ENCODE measurements at regions not wholly inside any gene's neighbourhood (a gene's known extent, or its start where the extent isn't known, plus 50 kb on each side); places are given as distances from the start of the nearest gene placed in this dataset.

DNA sequence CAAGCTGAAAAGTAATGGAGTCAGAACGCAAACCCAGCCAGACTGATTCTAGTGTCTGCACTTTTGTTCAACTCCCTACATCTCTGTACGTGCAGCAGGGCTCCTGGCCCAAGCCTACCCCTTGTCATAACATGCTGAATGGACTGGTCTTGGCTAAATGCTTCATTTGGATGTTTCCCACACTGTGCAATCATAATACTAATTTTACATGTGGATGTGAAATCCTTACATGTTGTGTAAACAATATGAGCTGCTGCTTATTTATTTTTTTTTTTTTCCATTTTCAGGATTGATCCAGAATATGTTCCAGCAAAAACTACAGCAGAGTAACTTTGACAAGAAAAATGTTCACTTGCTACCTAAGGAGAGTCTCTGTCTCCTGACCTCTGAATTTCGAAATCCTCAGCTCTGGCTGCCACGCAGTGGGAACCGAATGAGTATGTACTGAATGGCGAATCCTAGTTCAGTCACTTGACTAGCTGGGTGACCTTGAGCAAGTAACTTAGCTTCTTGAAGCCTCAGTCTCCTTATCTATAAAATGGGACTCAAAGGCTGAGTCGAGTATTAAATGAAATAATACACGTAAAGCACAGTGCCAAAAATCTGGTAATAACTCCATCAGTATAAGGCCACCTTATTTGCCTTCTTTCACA is 133.4 kb downstream of the EHF start:
- TF ChIP-seq FOXP2 (optimal IDR thresholded peaks at IDR 0.05; ENCODE audit: borderline replicate concordance, extremely low read depth, extremely low read length, insufficient read depth) (no peak), POLR2AphosphoS5 (IDR thresholded peaks at IDR 0.05; ENCODE audit: low read depth, low read length) (no peak), TAF1 (IDR thresholded peaks at IDR 0.05; ENCODE audit: borderline replicate concordance, insufficient read depth, low read length) (no peak), SIN3A (IDR thresholded peaks at IDR 0.05; ENCODE audit: borderline replicate concordance, insufficient read depth, low read length) (no peak)
- TF ChIP-seq, protein P1, sequence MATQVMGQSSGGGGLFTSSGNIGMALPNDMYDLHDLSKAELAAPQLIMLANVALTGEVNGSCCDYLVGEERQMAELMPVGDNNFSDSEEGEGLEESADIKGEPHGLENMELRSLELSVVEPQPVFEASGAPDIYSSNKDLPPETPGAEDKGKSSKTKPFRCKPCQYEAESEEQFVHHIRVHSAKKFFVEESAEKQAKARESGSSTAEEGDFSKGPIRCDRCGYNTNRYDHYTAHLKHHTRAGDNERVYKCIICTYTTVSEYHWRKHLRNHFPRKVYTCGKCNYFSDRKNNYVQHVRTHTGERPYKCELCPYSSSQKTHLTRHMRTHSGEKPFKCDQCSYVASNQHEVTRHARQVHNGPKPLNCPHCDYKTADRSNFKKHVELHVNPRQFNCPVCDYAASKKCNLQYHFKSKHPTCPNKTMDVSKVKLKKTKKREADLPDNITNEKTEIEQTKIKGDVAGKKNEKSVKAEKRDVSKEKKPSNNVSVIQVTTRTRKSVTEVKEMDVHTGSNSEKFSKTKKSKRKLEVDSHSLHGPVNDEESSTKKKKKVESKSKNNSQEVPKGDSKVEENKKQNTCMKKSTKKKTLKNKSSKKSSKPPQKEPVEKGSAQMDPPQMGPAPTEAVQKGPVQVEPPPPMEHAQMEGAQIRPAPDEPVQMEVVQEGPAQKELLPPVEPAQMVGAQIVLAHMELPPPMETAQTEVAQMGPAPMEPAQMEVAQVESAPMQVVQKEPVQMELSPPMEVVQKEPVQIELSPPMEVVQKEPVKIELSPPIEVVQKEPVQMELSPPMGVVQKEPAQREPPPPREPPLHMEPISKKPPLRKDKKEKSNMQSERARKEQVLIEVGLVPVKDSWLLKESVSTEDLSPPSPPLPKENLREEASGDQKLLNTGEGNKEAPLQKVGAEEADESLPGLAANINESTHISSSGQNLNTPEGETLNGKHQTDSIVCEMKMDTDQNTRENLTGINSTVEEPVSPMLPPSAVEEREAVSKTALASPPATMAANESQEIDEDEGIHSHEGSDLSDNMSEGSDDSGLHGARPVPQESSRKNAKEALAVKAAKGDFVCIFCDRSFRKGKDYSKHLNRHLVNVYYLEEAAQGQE (IDR thresholded peaks at IDR 0.05; ENCODE audit: insufficient read depth in 1 of 2, low read depth in 2 of 2, low read length in 2 of 2): no peak

DNA sequence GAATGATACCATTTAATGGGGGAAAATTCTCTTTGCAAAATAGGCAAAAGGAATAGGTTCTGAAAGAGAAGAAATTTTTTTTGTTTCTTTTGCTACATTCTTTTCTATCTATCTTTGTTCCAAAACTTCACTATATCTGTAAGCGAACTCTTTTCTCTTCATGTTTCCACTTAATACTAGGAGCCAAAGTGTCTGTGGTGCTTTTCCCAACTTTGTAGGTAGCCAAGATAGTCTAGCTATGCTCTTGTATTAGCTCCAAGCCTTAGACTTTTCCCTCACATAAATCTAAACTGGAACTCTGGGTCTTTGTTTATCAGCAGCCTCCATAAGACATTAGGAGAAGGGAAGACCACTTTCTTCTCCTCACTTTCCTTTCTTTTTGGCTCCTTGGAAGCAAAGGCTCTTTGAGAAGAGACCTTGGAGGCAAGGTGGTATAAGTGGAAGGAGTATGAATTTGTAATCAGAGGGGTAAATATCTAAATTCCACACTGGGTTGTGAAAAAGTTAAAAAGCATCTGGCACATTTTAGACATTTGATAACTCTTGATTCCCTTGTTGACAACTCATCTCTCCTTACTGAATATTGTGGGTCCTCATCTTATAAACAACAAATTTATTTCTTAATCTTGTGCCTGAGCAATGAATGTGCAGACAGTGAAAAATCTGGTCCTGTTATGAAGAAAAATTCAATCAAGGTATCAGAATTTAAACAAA is 130.0 kb downstream of the EHF start:
- TF ChIP-seq POLR2AphosphoS5 (IDR thresholded peaks at IDR 0.05; ENCODE audit: low read depth, low read length): no peak
- TF ChIP-seq TAF1 (IDR thresholded peaks at IDR 0.05; ENCODE audit: borderline replicate concordance, insufficient read depth, low read length): no peak
- no peak for TF ChIP-seq SIN3A (IDR thresholded peaks at IDR 0.05; ENCODE audit: borderline replicate concordance, insufficient read depth, low read length)
- TF ChIP-seq, protein P1 (IDR thresholded peaks at IDR 0.05; ENCODE audit: insufficient read depth in 1 of 2, low read depth in 2 of 2, low read length in 2 of 2): no peak
- TF ChIP-seq FOXP2 (optimal IDR thresholded peaks at IDR 0.05; ENCODE audit: borderline replicate concordance, extremely low read depth, extremely low read length, insufficient read depth): no peak

DNA sequence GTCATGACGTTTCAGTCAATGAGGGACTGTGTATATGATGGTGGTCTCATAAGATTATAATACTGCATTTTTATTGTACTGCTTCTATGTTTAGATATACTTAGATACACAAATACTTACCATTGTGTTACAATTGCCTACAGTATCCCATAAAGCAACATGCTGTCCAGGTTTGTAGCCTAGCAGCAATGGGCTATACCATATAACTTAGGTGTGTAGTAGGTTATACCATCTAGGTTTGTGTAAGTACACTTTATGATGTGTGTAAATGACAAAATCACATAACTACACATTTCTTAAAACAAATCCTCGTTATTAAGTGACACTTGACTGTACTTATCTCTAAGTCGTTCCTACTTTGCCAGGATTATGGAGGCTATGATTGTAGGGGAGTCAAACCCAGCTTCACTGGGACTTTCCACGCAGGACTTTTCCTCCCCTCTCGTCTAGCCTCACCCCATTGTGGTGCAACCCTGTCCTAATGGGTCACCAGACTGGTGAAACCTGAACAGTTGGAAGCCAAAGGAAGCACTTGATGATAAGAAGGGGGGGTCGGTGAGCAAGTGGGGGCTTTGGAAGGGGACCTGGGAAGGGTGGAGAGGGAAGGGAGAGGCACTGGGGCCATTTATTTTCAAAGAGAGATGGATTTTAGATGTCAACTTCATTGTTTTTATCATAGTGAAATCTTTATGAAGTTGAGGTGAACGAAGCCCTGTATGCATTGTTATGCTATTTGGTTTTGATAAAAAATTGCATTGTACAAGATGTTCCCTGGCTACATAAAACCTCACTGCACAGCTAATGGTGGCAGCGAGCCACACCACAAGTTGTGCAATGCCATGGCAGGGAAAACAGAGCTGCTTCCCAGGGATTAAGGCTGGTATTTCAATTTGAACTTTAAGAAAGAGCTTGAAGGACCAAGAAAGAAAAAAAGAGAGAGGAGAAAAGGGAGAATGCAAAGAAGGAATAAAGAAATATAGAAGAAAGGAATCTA is 129.1 kb downstream of the EHF start:
- TF ChIP-seq, protein P1 (IDR thresholded peaks at IDR 0.05; ENCODE audit: insufficient read depth in 1 of 2, low read depth in 2 of 2, low read length in 2 of 2): no peak
- TF ChIP-seq POLR2AphosphoS5 (IDR thresholded peaks at IDR 0.05; ENCODE audit: low read depth, low read length): no peak
- no peak for TF ChIP-seq TAF1 (IDR thresholded peaks at IDR 0.05; ENCODE audit: borderline replicate concordance, insufficient read depth, low read length)
- no peak for TF ChIP-seq FOXP2 (optimal IDR thresholded peaks at IDR 0.05; ENCODE audit: borderline replicate concordance, extremely low read depth, extremely low read length, insufficient read depth)

DNA sequence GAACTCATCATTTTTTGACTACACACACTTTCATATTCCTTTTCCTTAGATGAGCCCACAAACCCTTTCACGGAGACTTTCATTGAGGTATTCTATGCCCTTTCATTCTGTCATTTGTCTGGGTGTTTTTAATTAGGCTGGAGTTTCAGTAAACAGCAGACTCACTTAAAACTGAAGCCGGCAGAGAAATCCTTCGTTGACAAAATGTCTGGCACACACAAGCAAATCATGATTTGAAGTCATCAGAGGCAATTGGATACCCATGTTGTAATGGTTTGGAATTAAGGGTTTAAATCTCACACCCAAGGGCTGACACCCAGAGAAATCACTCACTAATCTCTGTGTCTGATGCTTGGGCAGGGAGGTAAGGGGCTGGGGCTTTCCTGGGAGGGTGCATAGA is 127.1 kb downstream of the EHF start:
- TF ChIP-seq, protein P1 (IDR thresholded peaks at IDR 0.05; ENCODE audit: insufficient read depth in 1 of 2, low read depth in 2 of 2, low read length in 2 of 2): no peak
- TF ChIP-seq FOXP2 (optimal IDR thresholded peaks at IDR 0.05; ENCODE audit: borderline replicate concordance, extremely low read depth, extremely low read length, insufficient read depth) (no peak), TAF1 (IDR thresholded peaks at IDR 0.05; ENCODE audit: borderline replicate concordance, insufficient read depth, low read length) (no peak), POLR2AphosphoS5 (IDR thresholded peaks at IDR 0.05; ENCODE audit: low read depth, low read length) (no peak), SIN3A (IDR thresholded peaks at IDR 0.05; ENCODE audit: borderline replicate concordance, insufficient read depth, low read length) (no peak)
